GM19239 (cell line): ENCODE measurements at regions not wholly inside any gene's neighbourhood (a gene's known extent, or its start where the extent isn't known, plus 50 kb on each side); places are given as distances from the start of the nearest gene placed in this dataset.

Source experiments
- DNase-seq: peaks from one replicate; pipeline ENCODE4 v3.0.0; 2011; ENCODE audit warnings: low spot score; ENCODE audit not compliant: insufficient read length
- FAIRE-seq: peaks from 2 replicates; lab custom pipeline; 2011; peaks lifted over from hg19 to GRCh38; lab: Jason Lieb, UNC

- FAIRE-seq (no peak), DNase-seq (no peak)
These were observed 1484.8 kb upstream of the MIR17HG start for GRCh38 chr13:89862691-89863036.

GRCh38 chr13:89865164-89866064 is 1482.1 kb upstream of the MIR17HG start:
- DNase-seq (no peak), FAIRE-seq (no peak)

- DNase-seq = no peak
- no peak for FAIRE-seq
These were observed 1478.2 kb upstream of the MIR17HG start for GRCh38 chr13:89869312-89869711.

GRCh38 chr13:89878904-89879303 is 1468.6 kb upstream of the MIR17HG start:
- no peak for DNase-seq
- FAIRE-seq = no peak

- FAIRE-seq (no peak), DNase-seq (no peak)
These were observed 1467.3 kb upstream of the MIR17HG start for GRCh38 chr13:89880201-89880600.

- no peak for FAIRE-seq
- no peak for DNase-seq
These were observed 1463.5 kb upstream of the MIR17HG start for GRCh38 chr13:89883893-89884448.

GRCh38 chr13:89890806-89891205 is 1456.7 kb upstream of the MIR17HG start:
- DNase-seq (no peak), FAIRE-seq (no peak)

- no peak for DNase-seq
- FAIRE-seq = no peak
These were observed 1456.1 kb upstream of the MIR17HG start for GRCh38 chr13:89891416-89891815.

- no peak for FAIRE-seq
- no peak for DNase-seq
These were observed 1449.8 kb upstream of the MIR17HG start for GRCh38 chr13:89897681-89898080.

GRCh38 chr13:89899302-89900103 is 1448.0 kb upstream of the MIR17HG start:
- FAIRE-seq (no peak), DNase-seq (no peak)

GRCh38 chr13:89900104-89900765 is 1447.3 kb upstream of the MIR17HG start:
- DNase-seq (no peak), FAIRE-seq (no peak)

- DNase-seq = no peak
- no peak for FAIRE-seq
These were observed 1445.3 kb upstream of the MIR17HG start for GRCh38 chr13:89902223-89902622.

- FAIRE-seq = no peak
- DNase-seq = no peak
These were observed 1444.4 kb upstream of the MIR17HG start for GRCh38 chr13:89903115-89903514.

GRCh38 chr13:89910166-89910565 is 1437.3 kb upstream of the MIR17HG start:
- DNase-seq = no peak
- no peak for FAIRE-seq

- DNase-seq = no peak
- FAIRE-seq = no peak
These were observed 1430.9 kb upstream of the MIR17HG start for GRCh38 chr13:89916551-89916950.

- FAIRE-seq (no peak), DNase-seq (no peak)
These were observed 1427.0 kb upstream of the MIR17HG start for GRCh38 chr13:89920461-89920860.

- FAIRE-seq = no peak
- no peak for DNase-seq
These were observed 1424.4 kb upstream of the MIR17HG start for GRCh38 chr13:89923052-89923451.

- no peak for DNase-seq
These were observed 1423.8 kb upstream of the MIR17HG start for GRCh38 chr13:89923736-89924135.

GRCh38 chr13:89925107-89925506 is 1422.4 kb upstream of the MIR17HG start:
- DNase-seq (no peak), FAIRE-seq (no peak)

More at GRCh38 chr13:89923736-89924135, 1423.8 kb upstream of the MIR17HG start:
- FAIRE-seq = no peak

GRCh38 chr13:89930861-89931260 is 1416.6 kb upstream of the MIR17HG start:
- FAIRE-seq (no peak), DNase-seq (no peak)
